GM12873 (cell line): ENCODE measurements at regions not wholly inside any gene's neighbourhood (a gene's known extent, or its start where the extent isn't known, plus 50 kb on each side); places are given as distances from the start of the nearest gene placed in this dataset.

ENCODE experiments used
- TF ChIP-seq, protein P1 (sequence below): IDR thresholded peaks from 2 replicates; pipeline ENCODE4 v1.5.1; 2012; ENCODE audit warnings: low read depth, mild to moderate bottlenecking, moderate library complexity, low read length, control low read depth; ENCODE audit not compliant: insufficient read depth; ENCODE audit errors: missing control alignments

DNA sequence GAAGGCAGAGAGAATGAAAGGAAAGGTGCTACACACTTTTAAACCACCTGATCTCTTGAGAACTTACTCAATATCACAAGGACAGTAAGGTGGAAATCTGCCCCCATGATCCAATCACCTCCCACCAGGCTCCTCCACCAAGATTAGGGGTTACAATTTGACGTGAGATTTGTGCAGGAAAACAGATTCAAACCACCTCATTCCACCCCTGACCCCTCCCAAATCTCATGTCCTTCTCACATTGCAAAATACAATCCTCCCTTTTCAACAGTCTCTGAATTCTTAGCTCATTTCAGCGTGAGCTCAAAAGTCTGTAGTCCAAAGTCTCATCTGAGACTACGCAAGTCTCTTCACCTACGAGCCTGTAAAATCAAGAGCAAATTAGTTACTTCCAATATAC, 768.3 kb upstream of the COX7C start:
- TF ChIP-seq, protein P1, sequence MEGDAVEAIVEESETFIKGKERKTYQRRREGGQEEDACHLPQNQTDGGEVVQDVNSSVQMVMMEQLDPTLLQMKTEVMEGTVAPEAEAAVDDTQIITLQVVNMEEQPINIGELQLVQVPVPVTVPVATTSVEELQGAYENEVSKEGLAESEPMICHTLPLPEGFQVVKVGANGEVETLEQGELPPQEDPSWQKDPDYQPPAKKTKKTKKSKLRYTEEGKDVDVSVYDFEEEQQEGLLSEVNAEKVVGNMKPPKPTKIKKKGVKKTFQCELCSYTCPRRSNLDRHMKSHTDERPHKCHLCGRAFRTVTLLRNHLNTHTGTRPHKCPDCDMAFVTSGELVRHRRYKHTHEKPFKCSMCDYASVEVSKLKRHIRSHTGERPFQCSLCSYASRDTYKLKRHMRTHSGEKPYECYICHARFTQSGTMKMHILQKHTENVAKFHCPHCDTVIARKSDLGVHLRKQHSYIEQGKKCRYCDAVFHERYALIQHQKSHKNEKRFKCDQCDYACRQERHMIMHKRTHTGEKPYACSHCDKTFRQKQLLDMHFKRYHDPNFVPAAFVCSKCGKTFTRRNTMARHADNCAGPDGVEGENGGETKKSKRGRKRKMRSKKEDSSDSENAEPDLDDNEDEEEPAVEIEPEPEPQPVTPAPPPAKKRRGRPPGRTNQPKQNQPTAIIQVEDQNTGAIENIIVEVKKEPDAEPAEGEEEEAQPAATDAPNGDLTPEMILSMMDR = no peak

DNA sequence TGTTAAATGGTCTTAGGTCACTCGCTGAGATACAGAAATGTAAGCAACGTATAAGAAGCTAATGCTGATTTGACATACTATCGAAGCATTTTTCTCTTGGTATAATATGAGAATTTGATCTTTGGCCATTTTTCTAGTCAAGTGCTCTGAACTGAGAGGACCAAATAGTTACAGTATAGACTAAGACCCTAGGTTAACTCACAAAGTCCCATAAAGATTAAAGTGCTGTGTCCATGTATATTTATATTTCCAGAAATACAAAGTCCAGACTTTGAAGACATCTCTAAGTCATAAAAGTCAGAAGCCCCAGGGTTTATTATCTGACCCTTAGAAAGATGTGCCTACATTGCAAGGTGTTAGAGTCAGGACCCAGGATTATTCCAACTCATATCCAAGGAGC, 752.4 kb upstream of the COX7C start:
- TF ChIP-seq, protein P1 = no peak

- TF ChIP-seq, protein P1 = no peak
Measured at GRCh38 chr5:85868070-85868469, 749.7 kb upstream of the COX7C start.

DNA sequence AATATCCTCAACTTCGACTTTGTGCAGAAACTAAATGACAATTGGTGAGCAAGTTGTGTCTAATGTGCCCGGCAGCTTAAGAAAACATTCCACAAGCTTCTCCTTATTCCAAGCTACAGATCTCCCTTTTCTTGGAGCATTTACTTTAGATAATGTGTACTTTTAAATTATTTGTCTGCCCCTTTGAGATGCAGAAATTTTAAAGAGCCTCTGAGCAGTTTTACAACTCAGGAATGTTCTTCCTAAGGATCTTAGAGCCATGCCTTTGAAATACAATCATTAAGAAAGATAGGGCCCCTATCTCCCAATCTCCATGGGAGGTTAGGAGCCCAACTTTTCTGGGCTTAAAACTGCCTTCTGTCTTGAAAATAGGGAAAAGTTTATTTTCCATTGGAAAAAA, 723.7 kb upstream of the COX7C start:
- TF ChIP-seq, protein P1 = no peak

DNA sequence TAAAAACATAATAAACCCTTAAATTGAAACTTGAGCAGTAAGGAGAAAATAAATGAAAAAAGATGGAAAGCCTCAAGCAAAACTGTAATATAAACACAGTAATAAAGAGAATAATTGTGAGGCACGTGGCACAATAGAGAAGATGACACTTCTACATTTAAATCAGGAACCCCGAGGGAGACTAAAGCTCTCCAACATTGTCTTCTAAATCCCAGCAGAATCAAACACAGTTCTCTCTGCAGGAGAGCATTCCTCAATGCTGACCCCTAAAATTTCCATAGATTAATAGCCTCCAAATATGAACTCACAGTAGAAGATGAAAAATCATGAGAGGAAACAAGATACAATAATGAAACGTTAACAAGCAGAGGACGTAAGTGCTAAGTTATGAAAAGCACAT, 721.2 kb upstream of the COX7C start:
- TF ChIP-seq, protein P1 = no peak

GRCh38 chr5:85906460-85906859, 711.3 kb upstream of the COX7C start:
- TF ChIP-seq, protein P1 = no peak

DNA sequence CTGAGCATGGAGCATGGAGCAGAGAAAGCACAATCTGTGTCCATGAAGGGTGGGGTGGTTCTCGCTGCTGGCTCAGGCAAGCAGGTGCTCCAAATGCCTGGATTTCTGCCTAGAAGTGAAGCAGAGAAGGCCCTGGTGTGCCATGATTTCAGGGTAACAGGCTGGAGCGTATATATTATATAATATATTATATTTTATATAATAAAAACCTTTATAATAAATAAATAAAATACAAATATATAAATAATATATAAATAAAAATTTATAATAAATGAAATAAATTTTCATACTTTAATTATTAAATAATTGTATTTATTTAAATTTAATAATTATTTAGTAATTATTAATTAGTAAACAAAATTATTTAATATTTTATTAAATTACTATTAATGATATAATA, 707.4 kb upstream of the COX7C start:
- TF ChIP-seq, protein P1 = no peak
